Pancreas (tissue), 10 donors: ENCODE measurements at regions not wholly inside any gene's neighbourhood (a gene's known extent, or its start where the extent isn't known, plus 50 kb on each side); places are given as distances from the start of the nearest gene placed in this dataset.

Experiments
- ATAC-seq, 4 donors: fragments of 200-7000 bp; cut with Tn5 transposase; one replicate each; pipeline versions ENCODE4 v1.8.0 to v1.9.1; 2020; ENCODE audit warnings: mild to moderate bottlenecking in 4 of 4, moderate library complexity in 4 of 4
- DNase-seq, 6 donors: peaks; one replicate each; pipeline ENCODE4 v3.0.0-alpha.2; 2020
- FAIRE-seq: peaks from 2 replicates; lab custom pipeline; 2012; peaks lifted over from hg19 to GRCh38; lab: Jason Lieb, UNC
- H3K27ac ChIP-seq, 4 donors: fragments of 200-600 bp; sonication (generic); 1 replicate in 3 of 4; 2 replicates in 1 of 4; pipeline versions ENCODE4 v1.5.0 to v1.8.0; 2020
- H3K27me3 ChIP-seq, 4 donors: fragments of 200-600 bp; one replicate each; pipeline ENCODE4 v1.8.0; 2021
- H3K36me3 ChIP-seq, 3 donors: fragments of 200-600 bp; sonication (generic) in 1 of 3; one replicate each; pipeline versions ENCODE4 v1.5.0 to v1.8.0; 2020 to 2021
- H3K4me1 ChIP-seq, 3 donors: fragments of 200-600 bp; one replicate each; pipeline ENCODE4 v1.8.0; 2021
- H3K4me3 ChIP-seq, 4 donors: fragments of 200-600 bp; sonication (generic) in 2 of 4; one replicate each; pipeline versions ENCODE4 v1.5.0 to v1.8.0; 2020 to 2021
- H3K9me3 ChIP-seq, 4 donors: fragments of 200-600 bp; one replicate each; pipeline ENCODE4 v1.8.0; 2021
- WGBS, 2 donors: extraction: QIAGEN DNeasy Blood & Tissue Kit; methylation state at CpG; one replicate each; pipeline ENCODE4 v1.1.7; 2013; 5-methylcytosine and 5-hydroxymethylcytosine counted together
- intact Hi-C, 3 donors: fragments of 100-400 bp; cut with DNase I; formaldehyde crosslinking; loops; one replicate each; pipeline versions ENCODE4 v1.11.1 to v1.14.2; 2022
- TF ChIP-seq, protein P1 (sequence below), 4 donors: fragments of 200-600 bp; sonication (generic) in 3 of 4; IDR thresholded peaks; one replicate each; pipeline versions ENCODE4 v1.5.0 to v1.8.0; 2021; ENCODE audit warnings: antibody characterized with exemption in 4 of 4
- donor health status: healthy with polysubstance abuse.
- donor health status: DM: no; HTN: no; CAD: no; lungs with moderate emphysema.
- donor health status: DM: no; HTN: no; CAD: no.
- donor health status: control.
- donor health status: control.
- donor health status: Bipolar disorder and iron deficiency.
- donor health status: DM: yes; HTN: yes; CAD: no.
- donor health status: DM: no; HTN: no; CAD: no.
- donor health status: DM: no; HTN: no; CAD: no.
- donor health status: DM: yes; HTN: yes; CAD: no.

DNA sequence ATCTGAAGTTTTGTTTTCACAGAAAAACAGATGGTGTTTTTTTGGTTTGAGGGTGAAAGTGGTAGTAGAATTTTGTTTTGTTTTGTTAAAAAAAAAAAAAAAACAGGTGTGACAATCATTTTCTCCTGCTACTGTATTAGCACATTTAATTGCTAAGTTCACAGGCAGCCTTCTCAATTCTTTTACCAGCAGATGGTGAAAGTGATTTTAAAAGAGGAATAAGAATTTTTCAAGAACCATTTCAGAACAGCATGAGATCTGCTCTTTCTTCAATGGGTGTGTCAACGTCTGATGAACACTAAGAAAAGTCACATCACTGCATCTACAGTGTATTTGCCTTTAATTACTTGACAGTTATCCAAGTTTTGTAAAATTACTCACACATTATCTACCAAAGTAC, 303.7 kb upstream of the USP15 start:
- H3K9me3 ChIP-seq: no peaks in the 10 kb centered on the region
- H3K4me1 ChIP-seq: no peaks in the 10 kb centered on the region
- no peaks in the 10 kb centered on the region for H3K27me3 ChIP-seq
- WGBS, 2 donors: 38 to 47% methylated on average over 1 of the region's 1 CpG
- ATAC-seq: no peak
- TF ChIP-seq, protein P1, sequence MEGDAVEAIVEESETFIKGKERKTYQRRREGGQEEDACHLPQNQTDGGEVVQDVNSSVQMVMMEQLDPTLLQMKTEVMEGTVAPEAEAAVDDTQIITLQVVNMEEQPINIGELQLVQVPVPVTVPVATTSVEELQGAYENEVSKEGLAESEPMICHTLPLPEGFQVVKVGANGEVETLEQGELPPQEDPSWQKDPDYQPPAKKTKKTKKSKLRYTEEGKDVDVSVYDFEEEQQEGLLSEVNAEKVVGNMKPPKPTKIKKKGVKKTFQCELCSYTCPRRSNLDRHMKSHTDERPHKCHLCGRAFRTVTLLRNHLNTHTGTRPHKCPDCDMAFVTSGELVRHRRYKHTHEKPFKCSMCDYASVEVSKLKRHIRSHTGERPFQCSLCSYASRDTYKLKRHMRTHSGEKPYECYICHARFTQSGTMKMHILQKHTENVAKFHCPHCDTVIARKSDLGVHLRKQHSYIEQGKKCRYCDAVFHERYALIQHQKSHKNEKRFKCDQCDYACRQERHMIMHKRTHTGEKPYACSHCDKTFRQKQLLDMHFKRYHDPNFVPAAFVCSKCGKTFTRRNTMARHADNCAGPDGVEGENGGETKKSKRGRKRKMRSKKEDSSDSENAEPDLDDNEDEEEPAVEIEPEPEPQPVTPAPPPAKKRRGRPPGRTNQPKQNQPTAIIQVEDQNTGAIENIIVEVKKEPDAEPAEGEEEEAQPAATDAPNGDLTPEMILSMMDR (IDR thresholded peaks at IDR 0.05): no peak
- no peak overlapping the region for H3K27ac ChIP-seq
- DNase-seq: no peak
- H3K36me3 ChIP-seq: no peaks in the 10 kb centered on the region
- intact Hi-C loops: no loop called here
- FAIRE-seq: no peak
- H3K4me3 ChIP-seq: no peak overlapping the region

DNA sequence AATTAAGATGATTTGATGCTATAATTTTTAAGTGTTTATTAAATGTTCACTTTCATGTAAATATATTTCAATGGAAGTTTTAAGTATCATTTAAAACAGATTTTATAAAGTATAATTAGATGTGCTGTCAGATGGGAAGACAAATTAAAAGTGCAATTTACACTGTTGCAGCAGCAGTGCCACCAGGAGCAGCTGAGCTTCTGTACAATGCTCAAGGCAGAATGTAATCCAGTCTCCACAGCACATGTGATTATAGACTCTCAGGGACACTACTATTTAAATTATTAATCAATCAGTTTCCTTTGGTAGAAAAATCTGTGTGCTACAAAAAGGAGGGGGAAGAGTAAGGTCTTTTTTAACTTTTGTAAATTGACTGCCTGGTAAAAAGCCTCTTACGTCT, 285.7 kb upstream of the USP15 start:
- no peak overlapping the region for H3K27ac ChIP-seq
- H3K4me1 ChIP-seq: no peaks in the 10 kb centered on the region
- H3K9me3 ChIP-seq: no peaks in the 10 kb centered on the region
- intact Hi-C loops: no loop called here
- no peaks in the 10 kb centered on the region for H3K36me3 ChIP-seq
- TF ChIP-seq, protein P1 (IDR thresholded peaks at IDR 0.05): no peak
- no peak for ATAC-seq
- no peak for FAIRE-seq
- no peaks in the 10 kb centered on the region for H3K27me3 ChIP-seq
- 92 to 94% methylated on average over 1 of the region's 1 CpG for WGBS, 2 donors
- no peak overlapping the region for H3K4me3 ChIP-seq
- no peak for DNase-seq

DNA sequence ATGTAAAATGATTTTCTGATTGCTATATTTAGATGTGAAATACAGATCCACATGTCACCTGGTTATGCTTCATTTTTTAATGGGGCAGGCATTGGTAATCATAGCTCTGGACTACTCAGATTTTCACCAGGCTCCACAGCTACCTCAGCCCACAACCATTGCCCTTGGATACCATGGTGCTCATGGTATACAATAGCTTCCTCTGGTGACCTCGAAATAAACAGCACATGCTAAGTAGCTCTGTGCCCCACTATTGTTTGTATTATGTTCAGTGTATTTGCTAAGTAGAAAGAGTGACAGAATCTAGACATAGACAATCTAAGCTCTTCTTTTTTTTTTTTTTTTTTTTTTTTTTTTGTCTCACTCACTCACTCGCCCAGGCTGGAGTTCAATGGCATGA, 274.4 kb upstream of the USP15 start:
- H3K4me1 ChIP-seq: peaks cover 0 to 6% (median 0%) of the 10 kb centered on the region in 3 donors
- intact Hi-C loops: no loop called here
- ATAC-seq (no peak), DNase-seq (no peak), FAIRE-seq (no peak)
- 66 to 68% methylated on average over 2 of the region's 2 CpGs for WGBS, 2 donors
- H3K27me3 ChIP-seq: no peaks in the 10 kb centered on the region
- TF ChIP-seq, protein P1 (IDR thresholded peaks at IDR 0.05): no peak
- H3K27ac ChIP-seq: no peak overlapping the region
- H3K36me3 ChIP-seq: no peaks in the 10 kb centered on the region
- no peaks in the 10 kb centered on the region for H3K9me3 ChIP-seq
- H3K4me3 ChIP-seq: no peak overlapping the region

DNA sequence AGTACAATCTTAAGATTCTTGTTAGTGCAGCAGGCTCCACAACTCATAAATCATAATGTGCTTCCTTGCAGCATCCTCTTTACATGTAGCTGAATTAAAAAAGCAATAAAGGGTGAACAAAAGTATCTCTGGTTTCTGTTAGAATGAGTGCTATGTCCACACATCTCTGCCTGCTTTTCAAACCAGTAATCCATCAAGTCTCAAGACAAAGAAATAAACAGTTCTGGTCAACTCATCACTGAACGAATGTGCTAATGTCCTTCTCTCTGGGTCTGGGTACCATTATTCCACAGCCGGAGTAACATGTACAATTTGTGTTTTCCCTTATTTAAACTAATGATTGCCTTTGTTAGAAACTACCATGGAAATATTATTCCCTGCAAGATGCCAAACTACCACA, 273.0 kb upstream of the USP15 start:
- no peaks in the 10 kb centered on the region for H3K36me3 ChIP-seq
- ATAC-seq (no peak), FAIRE-seq (no peak), DNase-seq (no peak)
- intact Hi-C loops: no loop called here
- WGBS, 2 donors: 82 to 85% methylated on average over 2 of the region's 2 CpGs
- peaks cover 0 to 6% (median 0%) of the 10 kb centered on the region in 3 donors for H3K4me1 ChIP-seq
- no peak overlapping the region for H3K4me3 ChIP-seq
- no peaks in the 10 kb centered on the region for H3K9me3 ChIP-seq
- TF ChIP-seq, protein P1 (IDR thresholded peaks at IDR 0.05): no peak
- H3K27ac ChIP-seq: no peak overlapping the region
- H3K27me3 ChIP-seq: no peaks in the 10 kb centered on the region

DNA sequence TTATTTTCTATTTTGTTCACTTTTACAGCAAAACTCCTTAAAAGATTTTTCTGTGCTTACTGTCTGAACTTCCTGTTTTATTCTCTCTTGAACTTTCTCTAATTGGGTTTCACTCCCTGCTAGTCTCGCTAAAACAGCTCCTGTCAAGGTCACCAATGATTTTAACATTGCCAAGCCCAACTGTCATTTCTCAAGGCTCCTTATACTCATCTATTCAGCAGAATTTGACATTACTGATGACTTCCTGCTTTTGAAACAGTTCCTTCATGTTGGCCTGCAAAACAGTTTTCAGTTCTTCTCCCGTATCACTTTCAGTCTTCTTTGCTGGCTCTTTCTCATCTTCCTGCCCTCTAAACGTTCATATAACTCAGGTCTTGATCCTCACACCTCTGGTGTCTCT, 268.5 kb upstream of the USP15 start:
- 37 to 46% methylated on average over 3 of the region's 3 CpGs for WGBS, 2 donors

More for the DNA sequence above, 268.5 kb upstream of the USP15 start:
- FAIRE-seq (no peak), ATAC-seq (no peak), DNase-seq (no peak)
- H3K27ac ChIP-seq: no peak overlapping the region
- TF ChIP-seq, protein P1 (IDR thresholded peaks at IDR 0.05): no peak
- no peaks in the 10 kb centered on the region for H3K9me3 ChIP-seq
- no peaks in the 10 kb centered on the region for H3K27me3 ChIP-seq
- H3K36me3 ChIP-seq: no peaks in the 10 kb centered on the region
- intact Hi-C loops: no loop called here
- no peaks in the 10 kb centered on the region for H3K4me1 ChIP-seq
- no peak overlapping the region for H3K4me3 ChIP-seq
